ENCODE measurements at regions not wholly inside any gene's neighbourhood (a gene's known extent, or its start where the extent isn't known, plus 50 kb on each side); places are given as distances from the start of the nearest gene placed in this dataset.

DNA sequence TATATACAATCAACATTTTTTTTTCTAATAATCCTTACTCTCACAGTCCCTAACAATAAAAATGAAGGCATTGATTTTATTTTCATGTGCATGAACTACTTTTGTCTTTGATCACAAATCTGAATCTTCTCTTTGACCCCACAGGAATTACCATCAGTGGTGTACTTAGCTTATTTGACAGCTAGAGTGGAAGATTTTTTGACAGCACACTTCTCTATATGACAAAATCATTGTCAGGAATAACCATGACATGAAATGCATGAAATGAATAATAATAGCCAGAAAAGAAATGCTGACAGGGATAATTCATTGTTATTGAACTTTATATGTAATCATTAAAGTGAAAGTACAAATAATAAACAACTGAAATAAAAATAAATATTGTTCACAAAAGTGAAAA is 604.2 kb downstream of the EPHA5 start:
- no peak for ATAC-seq
- H3K4me3 Mint-ChIP-seq, result no peak overlapping the region
- H3K36me3 Mint-ChIP-seq (ENCODE audit: insufficient read depth), result no peaks in the 10 kb centered on the region
- DNase-seq, result no peak
- peaks cover 7% of the 10 kb centered on the region for H3K9me3 Mint-ChIP-seq
- no peaks in the 10 kb centered on the region for H3K4me1 Mint-ChIP-seq (ENCODE audit: low read depth)
- no peaks in the 10 kb centered on the region for H3K27me3 Mint-ChIP-seq (ENCODE audit: low read depth)

- H3K9me3 Mint-ChIP-seq, result peaks cover 7% of the 10 kb centered on the region
- H3K4me1 Mint-ChIP-seq (ENCODE audit: low read depth), result no peaks in the 10 kb centered on the region
- DNase-seq, result no peak
- H3K27me3 Mint-ChIP-seq (ENCODE audit: low read depth), result no peaks in the 10 kb centered on the region
- no peak overlapping the region for H3K4me3 Mint-ChIP-seq
- H3K36me3 Mint-ChIP-seq (ENCODE audit: insufficient read depth), result no peaks in the 10 kb centered on the region
- ATAC-seq, result no peak
Measured at GRCh38 chr4:65063601-65064000, 606.7 kb downstream of the EPHA5 start.

DNA sequence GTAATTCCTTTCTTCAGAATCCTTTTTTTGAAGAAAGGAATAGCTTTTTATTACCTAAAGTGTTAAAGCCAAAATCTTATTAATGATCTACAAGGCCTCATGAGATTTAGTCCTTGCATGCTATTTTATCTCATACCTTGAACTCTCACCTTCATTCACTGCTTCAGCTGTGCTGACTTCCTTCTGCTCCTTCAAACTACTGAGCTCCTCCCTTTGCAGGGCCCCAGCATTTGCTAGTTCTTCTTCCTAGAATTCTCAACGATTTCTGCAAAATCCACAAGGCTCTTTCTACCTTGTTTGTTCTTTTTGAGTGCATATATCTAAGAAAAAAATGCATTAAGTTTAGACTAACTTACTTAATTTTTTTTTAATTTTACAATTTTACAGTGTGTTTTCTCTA is 619.5 kb downstream of the EPHA5 start:
- peaks cover 9% of the 10 kb centered on the region for H3K9me3 Mint-ChIP-seq
- DNase-seq (no peak), ATAC-seq (no peak)
- no peaks in the 10 kb centered on the region for H3K36me3 Mint-ChIP-seq (ENCODE audit: insufficient read depth)
- H3K27me3 Mint-ChIP-seq (ENCODE audit: low read depth), result no peaks in the 10 kb centered on the region
- no peak overlapping the region for H3K4me3 Mint-ChIP-seq
- no peaks in the 10 kb centered on the region for H3K4me1 Mint-ChIP-seq (ENCODE audit: low read depth)

GRCh38 chr4:65046192-65047133 is 623.8 kb downstream of the EPHA5 start:
- Mint-ChIP-seq H3K4me1 (ENCODE audit: low read depth) (no peaks in the 10 kb centered on the region), H3K4me3 (no peak overlapping the region), H3K27me3 (ENCODE audit: low read depth) (no peaks in the 10 kb centered on the region), H3K36me3 (ENCODE audit: insufficient read depth) (no peaks in the 10 kb centered on the region), H3K9me3 (peaks cover 9% of the 10 kb centered on the region)
- DNase-seq (no peak), ATAC-seq (no peak)

- Mint-ChIP-seq H3K4me1 (ENCODE audit: low read depth) (no peaks in the 10 kb centered on the region), H3K4me3 (no peak overlapping the region), H3K9me3 (peaks cover 3% of the 10 kb centered on the region), H3K36me3 (ENCODE audit: insufficient read depth) (no peaks in the 10 kb centered on the region), H3K27me3 (ENCODE audit: low read depth) (no peaks in the 10 kb centered on the region)
- ATAC-seq (no peak), DNase-seq (no peak)
Measured at GRCh38 chr4:65033899-65034298, 624.6 kb upstream of the TECRL start.

GRCh38 chr4:65028592-65028991 is 619.3 kb upstream of the TECRL start:
- no peak for DNase-seq

DNA sequence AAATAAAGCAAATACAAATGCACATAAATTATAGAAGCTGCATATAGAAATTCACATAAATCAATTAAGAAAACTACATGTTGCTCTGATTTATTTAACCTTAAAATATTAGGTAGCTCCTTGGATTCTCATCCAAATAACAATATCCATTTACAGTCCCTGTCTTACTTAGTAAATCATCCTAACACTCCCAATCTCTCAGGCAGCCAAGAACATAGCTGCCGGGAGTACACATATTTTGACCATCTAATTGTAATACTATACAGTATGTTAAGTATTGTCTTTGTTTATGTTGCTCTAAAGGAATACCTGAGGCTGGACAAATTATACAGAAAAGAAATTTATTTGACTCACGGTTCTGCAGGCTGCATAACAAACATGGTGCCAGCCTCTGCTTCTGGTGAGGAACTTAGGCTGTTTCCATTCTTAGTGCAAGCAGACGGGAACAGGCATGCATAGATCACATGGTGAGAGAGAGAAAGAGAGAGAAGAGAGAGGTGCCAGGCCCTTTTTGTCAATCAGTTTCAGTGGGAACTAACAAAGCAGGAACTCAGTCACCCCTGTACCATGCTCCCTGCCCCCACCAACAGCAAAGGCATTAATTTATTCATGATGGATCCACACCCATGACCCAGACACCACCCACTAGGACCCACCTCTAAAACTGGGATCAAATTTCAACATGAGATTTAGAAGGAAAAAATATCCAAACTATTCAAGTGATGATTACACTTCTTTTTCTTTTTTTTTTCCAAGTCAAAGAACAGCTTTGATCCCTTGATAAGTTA is 614.8 kb upstream of the TECRL start:
- Mint-ChIP-seq H3K9me3 (peaks cover 10% of the 10 kb centered on the region), H3K4me3 (no peak overlapping the region), H3K27me3 (ENCODE audit: low read depth) (no peaks in the 10 kb centered on the region), H3K4me1 (ENCODE audit: low read depth) (no peaks in the 10 kb centered on the region), H3K36me3 (ENCODE audit: insufficient read depth) (no peaks in the 10 kb centered on the region)
- ATAC-seq (no peak), DNase-seq (no peak)

More at GRCh38 chr4:65028592-65028991, 619.3 kb upstream of the TECRL start:
- Mint-ChIP-seq H3K36me3 (ENCODE audit: insufficient read depth) (no peaks in the 10 kb centered on the region), H3K4me3 (no peak overlapping the region), H3K9me3 (peaks cover 4% of the 10 kb centered on the region), H3K27me3 (ENCODE audit: low read depth) (no peaks in the 10 kb centered on the region), H3K4me1 (ENCODE audit: low read depth) (no peaks in the 10 kb centered on the region)
- ATAC-seq, result no peak

- ATAC-seq (no peak), DNase-seq (no peak)
- H3K36me3 Mint-ChIP-seq (ENCODE audit: insufficient read depth), result no peaks in the 10 kb centered on the region
- H3K4me1 Mint-ChIP-seq (ENCODE audit: low read depth), result no peaks in the 10 kb centered on the region
- H3K9me3 Mint-ChIP-seq, result peaks cover 9% of the 10 kb centered on the region
- no peak overlapping the region for H3K4me3 Mint-ChIP-seq
- H3K27me3 Mint-ChIP-seq (ENCODE audit: low read depth), result no peaks in the 10 kb centered on the region
Measured at GRCh38 chr4:65023081-65023480, 613.8 kb upstream of the TECRL start.

GRCh38 chr4:65021737-65022136 is 612.5 kb upstream of the TECRL start:
- H3K9me3 Mint-ChIP-seq, result peaks cover 9% of the 10 kb centered on the region
- DNase-seq, result no peak
- H3K4me3 Mint-ChIP-seq, result no peak overlapping the region
- no peaks in the 10 kb centered on the region for H3K36me3 Mint-ChIP-seq (ENCODE audit: insufficient read depth)
- ATAC-seq, result no peak
- H3K4me1 Mint-ChIP-seq (ENCODE audit: low read depth), result no peaks in the 10 kb centered on the region
- H3K27me3 Mint-ChIP-seq (ENCODE audit: low read depth), result no peaks in the 10 kb centered on the region

GRCh38 chr4:65021149-65021548 is 611.9 kb upstream of the TECRL start:
- no peak overlapping the region for H3K4me3 Mint-ChIP-seq
- H3K9me3 Mint-ChIP-seq, result peaks cover 9% of the 10 kb centered on the region
- no peaks in the 10 kb centered on the region for H3K27me3 Mint-ChIP-seq (ENCODE audit: low read depth)
- no peaks in the 10 kb centered on the region for H3K4me1 Mint-ChIP-seq (ENCODE audit: low read depth)
- H3K36me3 Mint-ChIP-seq (ENCODE audit: insufficient read depth), result no peaks in the 10 kb centered on the region
- DNase-seq, result no peak
- no peak for ATAC-seq

- Mint-ChIP-seq H3K4me1 (ENCODE audit: low read depth) (no peaks in the 10 kb centered on the region), H3K27me3 (ENCODE audit: low read depth) (no peaks in the 10 kb centered on the region), H3K4me3 (no peak overlapping the region), H3K36me3 (ENCODE audit: insufficient read depth) (no peaks in the 10 kb centered on the region), H3K9me3 (peaks cover 9% of the 10 kb centered on the region)
- ATAC-seq (no peak), DNase-seq (no peak)
Measured at GRCh38 chr4:65019775-65020174, 610.5 kb upstream of the TECRL start.

- Mint-ChIP-seq H3K4me1 (ENCODE audit: low read depth) (no peaks in the 10 kb centered on the region), H3K9me3 (peaks cover 9% of the 10 kb centered on the region), H3K36me3 (ENCODE audit: insufficient read depth) (no peaks in the 10 kb centered on the region), H3K27me3 (ENCODE audit: low read depth) (no peaks in the 10 kb centered on the region), H3K4me3 (no peak overlapping the region)
- DNase-seq (no peak), ATAC-seq (no peak)
Measured at GRCh38 chr4:65018313-65018712, 609.1 kb upstream of the TECRL start.

DNA sequence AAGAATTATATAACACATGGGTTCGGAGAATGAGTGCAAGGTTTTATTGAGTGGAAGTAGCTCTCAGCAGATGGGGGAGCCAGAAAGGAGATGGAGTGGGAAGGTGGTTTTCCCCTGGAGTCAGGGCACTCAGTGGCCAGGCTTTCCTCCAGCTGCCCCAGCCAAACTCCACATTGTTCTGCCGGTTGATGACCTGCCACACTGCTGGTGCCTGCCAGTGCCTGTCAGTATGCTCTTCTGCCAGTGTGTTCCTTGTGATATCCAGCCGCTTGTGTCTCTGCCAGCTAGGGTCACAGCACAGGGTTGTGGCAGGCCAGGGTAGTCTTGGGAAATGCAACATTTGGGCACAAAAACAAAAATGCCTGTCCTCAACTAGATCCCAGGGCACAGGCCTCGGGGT is 604.8 kb upstream of the TECRL start:
- H3K27me3 Mint-ChIP-seq (ENCODE audit: low read depth), result no peaks in the 10 kb centered on the region
- no peaks in the 10 kb centered on the region for H3K4me1 Mint-ChIP-seq (ENCODE audit: low read depth)
- H3K9me3 Mint-ChIP-seq, result peaks cover 3% of the 10 kb centered on the region

GRCh38 chr4:65007841-65008439 is 598.7 kb upstream of the TECRL start:
- no peak for ATAC-seq
- Mint-ChIP-seq H3K36me3 (ENCODE audit: insufficient read depth) (no peaks in the 10 kb centered on the region), H3K9me3 (no peaks in the 10 kb centered on the region), H3K4me1 (ENCODE audit: low read depth) (no peaks in the 10 kb centered on the region), H3K4me3 (no peak overlapping the region), H3K27me3 (ENCODE audit: low read depth) (no peaks in the 10 kb centered on the region)
- DNase-seq, result no peak

More for the DNA sequence above, 604.8 kb upstream of the TECRL start:
- DNase-seq (no peak), ATAC-seq (no peak)
- Mint-ChIP-seq H3K4me3 (no peak overlapping the region), H3K36me3 (ENCODE audit: insufficient read depth) (no peaks in the 10 kb centered on the region)

All from activated T-cell treated with anti-CD3 and anti-CD28 coated beads, Interleukin-2, amount 50 U/mL, for 4 hours (primary cell).